Activated CD4-positive, alpha-beta memory T cell treated with anti-CD3 and anti-CD28 coated beads, Interleukin-2, amount 10 ng/mL, durations not matched to agents 7 days and 5 days (primary cell): ENCODE measurements at regions not wholly inside any gene's neighbourhood (a gene's known extent, or its start where the extent isn't known, plus 50 kb on each side); places are given as distances from the start of the nearest gene placed in this dataset.

Experiments used
- CTCF ChIA-PET: fragments of 350-600 bp; sonication (Branson Sonifier 250); formaldehyde crosslinking; loops from one replicate; lab custom pipeline; 2021; ENCODE audit warnings: antibody characterized with exemption, inconsistent platforms; lab: Charles Lee
- POLR2A ChIA-PET: fragments of 350-600 bp; sonication (Branson Sonifier 250); formaldehyde crosslinking; loops from one replicate; lab custom pipeline; 2021; ENCODE audit warnings: antibody characterized with exemption; lab: Charles Lee
- DNase-seq: peaks from one replicate; pipeline ENCODE4 v3.0.0-alpha.2; 2020
- H3K27ac Mint-ChIP-seq: one replicate; pipeline ENCODE4 v1.8.0; 2021; ENCODE audit warnings: mild to moderate bottlenecking, mixed read lengths
- H3K27me3 Mint-ChIP-seq: one replicate; pipeline ENCODE4 v1.8.0; 2021; ENCODE audit warnings: mixed read lengths
- H3K36me3 Mint-ChIP-seq: one replicate; pipeline ENCODE4 v1.8.0; 2021; ENCODE audit warnings: low read depth, mixed read lengths
- H3K4me1 Mint-ChIP-seq: one replicate; pipeline ENCODE4 v1.8.0; 2021; ENCODE audit warnings: mixed read lengths
- H3K4me3 Mint-ChIP-seq: one replicate; pipeline ENCODE4 v1.8.0; 2021; ENCODE audit warnings: mild to moderate bottlenecking, mixed read lengths
- H3K9me3 Mint-ChIP-seq: one replicate; pipeline ENCODE4 v1.8.0; 2021; ENCODE audit warnings: mixed read lengths

GRCh38 chr5:175813943-175814630 is 57.3 kb upstream of the CPLX2 start:
- no peak for DNase-seq
- H3K36me3 Mint-ChIP-seq = no peaks in the 10 kb centered on the region
- H3K27ac Mint-ChIP-seq = no peak overlapping the region
- ChIA-PET POLR2A (no interaction called here), CTCF (no interaction called here)
- H3K27me3 Mint-ChIP-seq = peaks cover 24% of the 10 kb centered on the region
- H3K4me3 Mint-ChIP-seq = no peak overlapping the region
- no peaks in the 10 kb centered on the region for H3K9me3 Mint-ChIP-seq
- H3K4me1 Mint-ChIP-seq = no peaks in the 10 kb centered on the region

GRCh38 chr5:175814691-175815090 is 56.7 kb upstream of the CPLX2 start:
- CTCF ChIA-PET = no interaction called here
- no peak overlapping the region for H3K4me3 Mint-ChIP-seq
- H3K9me3 Mint-ChIP-seq = no peaks in the 10 kb centered on the region
- H3K4me1 Mint-ChIP-seq = no peaks in the 10 kb centered on the region
- POLR2A ChIA-PET = no interaction called here
- peaks cover 19% of the 10 kb centered on the region for H3K27me3 Mint-ChIP-seq
- H3K27ac Mint-ChIP-seq = no peak overlapping the region
- no peak for DNase-seq
- H3K36me3 Mint-ChIP-seq = no peaks in the 10 kb centered on the region

GRCh38 chr5:175815126-175815913 is 56.1 kb upstream of the CPLX2 start:
- peaks cover 16% of the 10 kb centered on the region for H3K27me3 Mint-ChIP-seq
- DNase-seq = no peak
- H3K27ac Mint-ChIP-seq = no peak overlapping the region
- POLR2A ChIA-PET = no interaction called here
- H3K36me3 Mint-ChIP-seq = no peaks in the 10 kb centered on the region
- H3K9me3 Mint-ChIP-seq = no peaks in the 10 kb centered on the region
- CTCF ChIA-PET = no interaction called here
- no peak overlapping the region for H3K4me3 Mint-ChIP-seq
- no peaks in the 10 kb centered on the region for H3K4me1 Mint-ChIP-seq

- POLR2A ChIA-PET = no interaction called here
- CTCF ChIA-PET = no interaction called here
- H3K27me3 Mint-ChIP-seq = peaks cover 12% of the 10 kb centered on the region
- no peaks in the 10 kb centered on the region for H3K9me3 Mint-ChIP-seq
- H3K36me3 Mint-ChIP-seq = no peaks in the 10 kb centered on the region
- no peaks in the 10 kb centered on the region for H3K4me1 Mint-ChIP-seq
- no peak overlapping the region for H3K27ac Mint-ChIP-seq
- DNase-seq = no peak
- H3K4me3 Mint-ChIP-seq = no peak overlapping the region
Observed at GRCh38 chr5:175816348-175816747, 55.0 kb upstream of the CPLX2 start.

GRCh38 chr5:175819090-175819425 is 52.3 kb upstream of the CPLX2 start:
- H3K4me3 Mint-ChIP-seq = no peak overlapping the region
- no peaks in the 10 kb centered on the region for H3K9me3 Mint-ChIP-seq
- H3K27ac Mint-ChIP-seq = no peak overlapping the region
- H3K36me3 Mint-ChIP-seq = no peaks in the 10 kb centered on the region
- ChIA-PET CTCF (interaction anchor here (0.7 kb wide), 1 partner anchor 88 kb away, joined by 4 read pairs; no protein-coding TSS in a partner anchor), POLR2A (no interaction called here)
- H3K27me3 Mint-ChIP-seq = peaks cover 16% of the 10 kb centered on the region
- DNase-seq = no peak
- H3K4me1 Mint-ChIP-seq = peaks cover 17% of the 10 kb centered on the region

- H3K4me1 Mint-ChIP-seq = peaks cover 17% of the 10 kb centered on the region
- POLR2A ChIA-PET = no interaction called here
- no peak for DNase-seq
- H3K36me3 Mint-ChIP-seq = no peaks in the 10 kb centered on the region
- no peak overlapping the region for H3K27ac Mint-ChIP-seq
- CTCF ChIA-PET = no interaction called here
- H3K9me3 Mint-ChIP-seq = no peaks in the 10 kb centered on the region
- H3K4me3 Mint-ChIP-seq = no peak overlapping the region
- peaks cover 21% of the 10 kb centered on the region for H3K27me3 Mint-ChIP-seq
Observed at GRCh38 chr5:175820230-175820629, 51.1 kb upstream of the CPLX2 start.
